Neural progenitor cell (in vitro differentiated cells): ENCODE measurements at regions not wholly inside any gene's neighbourhood (a gene's known extent, or its start where the extent isn't known, plus 50 kb on each side); places are given as distances from the start of the nearest gene placed in this dataset.

ENCODE experiments used
- CTCF ChIP-seq: fragments of 200-600 bp; sonication (generic); IDR thresholded peaks from 2 replicates; pipeline ENCODE4 v1.5.1; 2017; ENCODE audit warnings: antibody characterized with exemption, mild to moderate bottlenecking
- EZH2 ChIP-seq: fragments of 200-600 bp; sonication (generic); IDR thresholded peaks from 2 replicates; pipeline ENCODE4 v1.6.1; 2017; ENCODE audit warnings: antibody characterized with exemption, mild to moderate bottlenecking, moderate library complexity
- EZH2phosphoT487 ChIP-seq: fragments of 200-600 bp; sonication (generic); IDR thresholded peaks from 2 replicates; pipeline ENCODE4 v1.6.1; 2017; ENCODE audit warnings: antibody characterized with exemption

DNA sequence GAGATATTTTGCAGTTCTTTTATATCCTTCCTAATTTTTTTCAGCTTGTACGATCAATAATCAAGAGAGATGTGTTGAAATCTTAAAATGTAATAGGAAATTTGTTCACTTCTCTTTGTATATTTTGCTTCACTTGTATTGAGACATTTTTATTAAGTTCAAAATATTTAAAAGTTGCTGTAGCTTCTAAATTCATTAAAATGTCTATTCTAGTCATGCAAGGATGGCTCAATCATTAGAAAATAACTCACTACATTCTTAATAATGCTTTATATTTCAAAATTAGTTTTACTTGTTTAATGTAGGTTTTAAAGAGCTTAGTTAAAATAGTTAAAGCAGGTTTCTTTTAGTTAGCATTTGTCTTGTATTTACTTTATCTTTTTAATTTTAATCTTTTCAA lies 308.4 kb downstream of the CYRIA start:
- TF ChIP-seq CTCF (no peak), EZH2phosphoT487 (no peak), EZH2 (no peak)
